ENCODE measurements at regions not wholly inside any gene's neighbourhood (a gene's known extent, or its start where the extent isn't known, plus 50 kb on each side); places are given as distances from the start of the nearest gene placed in this dataset.

- TF ChIP-seq SP1 (IDR thresholded peaks at IDR 0.05) (no peak), EGR1 (IDR thresholded peaks at IDR 0.05; ENCODE audit: low read depth in 2 of 2) (no peak), FOXA2 (IDR thresholded peaks at IDR 0.05) (no peak)
- TF ChIP-seq, protein P1, sequence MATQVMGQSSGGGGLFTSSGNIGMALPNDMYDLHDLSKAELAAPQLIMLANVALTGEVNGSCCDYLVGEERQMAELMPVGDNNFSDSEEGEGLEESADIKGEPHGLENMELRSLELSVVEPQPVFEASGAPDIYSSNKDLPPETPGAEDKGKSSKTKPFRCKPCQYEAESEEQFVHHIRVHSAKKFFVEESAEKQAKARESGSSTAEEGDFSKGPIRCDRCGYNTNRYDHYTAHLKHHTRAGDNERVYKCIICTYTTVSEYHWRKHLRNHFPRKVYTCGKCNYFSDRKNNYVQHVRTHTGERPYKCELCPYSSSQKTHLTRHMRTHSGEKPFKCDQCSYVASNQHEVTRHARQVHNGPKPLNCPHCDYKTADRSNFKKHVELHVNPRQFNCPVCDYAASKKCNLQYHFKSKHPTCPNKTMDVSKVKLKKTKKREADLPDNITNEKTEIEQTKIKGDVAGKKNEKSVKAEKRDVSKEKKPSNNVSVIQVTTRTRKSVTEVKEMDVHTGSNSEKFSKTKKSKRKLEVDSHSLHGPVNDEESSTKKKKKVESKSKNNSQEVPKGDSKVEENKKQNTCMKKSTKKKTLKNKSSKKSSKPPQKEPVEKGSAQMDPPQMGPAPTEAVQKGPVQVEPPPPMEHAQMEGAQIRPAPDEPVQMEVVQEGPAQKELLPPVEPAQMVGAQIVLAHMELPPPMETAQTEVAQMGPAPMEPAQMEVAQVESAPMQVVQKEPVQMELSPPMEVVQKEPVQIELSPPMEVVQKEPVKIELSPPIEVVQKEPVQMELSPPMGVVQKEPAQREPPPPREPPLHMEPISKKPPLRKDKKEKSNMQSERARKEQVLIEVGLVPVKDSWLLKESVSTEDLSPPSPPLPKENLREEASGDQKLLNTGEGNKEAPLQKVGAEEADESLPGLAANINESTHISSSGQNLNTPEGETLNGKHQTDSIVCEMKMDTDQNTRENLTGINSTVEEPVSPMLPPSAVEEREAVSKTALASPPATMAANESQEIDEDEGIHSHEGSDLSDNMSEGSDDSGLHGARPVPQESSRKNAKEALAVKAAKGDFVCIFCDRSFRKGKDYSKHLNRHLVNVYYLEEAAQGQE (IDR thresholded peaks at IDR 0.05): no peak
- TF ChIP-seq, protein P2, sequence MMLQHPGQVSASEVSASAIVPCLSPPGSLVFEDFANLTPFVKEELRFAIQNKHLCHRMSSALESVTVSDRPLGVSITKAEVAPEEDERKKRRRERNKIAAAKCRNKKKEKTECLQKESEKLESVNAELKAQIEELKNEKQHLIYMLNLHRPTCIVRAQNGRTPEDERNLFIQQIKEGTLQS (IDR thresholded peaks at IDR 0.05): no peak
Observed at GRCh38 chr2:144227427-144228105, 292.4 kb downstream of the ZEB2 start (continued).

DNA sequence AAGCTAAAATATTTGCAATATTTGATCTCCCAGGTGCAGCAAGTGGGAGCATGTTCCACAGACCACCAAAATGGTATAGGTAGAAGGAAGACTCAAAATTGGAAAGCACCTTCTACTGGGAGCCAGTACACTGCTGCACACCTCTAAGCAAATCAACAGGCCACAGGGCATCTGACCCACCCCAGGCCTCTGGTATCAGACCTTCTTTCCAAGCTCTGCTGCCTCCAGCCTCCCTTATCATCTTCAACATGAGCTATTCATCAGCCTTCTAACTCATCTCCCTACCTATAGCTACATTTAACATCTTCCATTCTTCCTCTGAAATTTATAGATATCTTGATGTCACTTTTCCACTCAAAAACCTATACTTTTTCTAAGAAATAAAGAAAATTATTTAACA, 294.8 kb downstream of the ZEB2 start:
- H3K4me1 ChIP-seq (ENCODE audit: control insufficient read depth in 4 of 4, insufficient read depth in 4 of 4, low read length in 3 of 4): no peaks in the 10 kb centered on the region
- no peak for TF ChIP-seq NR2F2 (IDR thresholded peaks at IDR 0.05)
- TF ChIP-seq, protein P2 (IDR thresholded peaks at IDR 0.05): no peak
- TF ChIP-seq, protein P1 (IDR thresholded peaks at IDR 0.05): no peak
- TF ChIP-seq, protein P3, sequence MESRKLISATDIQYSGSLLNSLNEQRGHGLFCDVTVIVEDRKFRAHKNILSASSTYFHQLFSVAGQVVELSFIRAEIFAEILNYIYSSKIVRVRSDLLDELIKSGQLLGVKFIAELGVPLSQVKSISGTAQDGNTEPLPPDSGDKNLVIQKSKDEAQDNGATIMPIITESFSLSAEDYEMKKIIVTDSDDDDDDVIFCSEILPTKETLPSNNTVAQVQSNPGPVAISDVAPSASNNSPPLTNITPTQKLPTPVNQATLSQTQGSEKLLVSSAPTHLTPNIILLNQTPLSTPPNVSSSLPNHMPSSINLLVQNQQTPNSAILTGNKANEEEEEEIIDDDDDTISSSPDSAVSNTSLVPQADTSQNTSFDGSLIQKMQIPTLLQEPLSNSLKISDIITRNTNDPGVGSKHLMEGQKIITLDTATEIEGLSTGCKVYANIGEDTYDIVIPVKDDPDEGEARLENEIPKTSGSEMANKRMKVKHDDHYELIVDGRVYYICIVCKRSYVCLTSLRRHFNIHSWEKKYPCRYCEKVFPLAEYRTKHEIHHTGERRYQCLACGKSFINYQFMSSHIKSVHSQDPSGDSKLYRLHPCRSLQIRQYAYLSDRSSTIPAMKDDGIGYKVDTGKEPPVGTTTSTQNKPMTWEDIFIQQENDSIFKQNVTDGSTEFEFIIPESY (IDR thresholded peaks at IDR 0.05): no peak
- TF ChIP-seq, protein P4, sequence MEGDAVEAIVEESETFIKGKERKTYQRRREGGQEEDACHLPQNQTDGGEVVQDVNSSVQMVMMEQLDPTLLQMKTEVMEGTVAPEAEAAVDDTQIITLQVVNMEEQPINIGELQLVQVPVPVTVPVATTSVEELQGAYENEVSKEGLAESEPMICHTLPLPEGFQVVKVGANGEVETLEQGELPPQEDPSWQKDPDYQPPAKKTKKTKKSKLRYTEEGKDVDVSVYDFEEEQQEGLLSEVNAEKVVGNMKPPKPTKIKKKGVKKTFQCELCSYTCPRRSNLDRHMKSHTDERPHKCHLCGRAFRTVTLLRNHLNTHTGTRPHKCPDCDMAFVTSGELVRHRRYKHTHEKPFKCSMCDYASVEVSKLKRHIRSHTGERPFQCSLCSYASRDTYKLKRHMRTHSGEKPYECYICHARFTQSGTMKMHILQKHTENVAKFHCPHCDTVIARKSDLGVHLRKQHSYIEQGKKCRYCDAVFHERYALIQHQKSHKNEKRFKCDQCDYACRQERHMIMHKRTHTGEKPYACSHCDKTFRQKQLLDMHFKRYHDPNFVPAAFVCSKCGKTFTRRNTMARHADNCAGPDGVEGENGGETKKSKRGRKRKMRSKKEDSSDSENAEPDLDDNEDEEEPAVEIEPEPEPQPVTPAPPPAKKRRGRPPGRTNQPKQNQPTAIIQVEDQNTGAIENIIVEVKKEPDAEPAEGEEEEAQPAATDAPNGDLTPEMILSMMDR (IDR thresholded peaks at IDR 0.05; ENCODE audit: low read depth, low read length, missing input control): no peak
- TF ChIP-seq TAF1 (conservative IDR thresholded peaks at IDR 0.05): no peak
- TF ChIP-seq YY1 (IDR thresholded peaks at IDR 0.05): no peak
- no peak for TF ChIP-seq EGR1 (IDR thresholded peaks at IDR 0.05; ENCODE audit: low read depth in 2 of 2)
- no peak for TF ChIP-seq HNF4A (conservative IDR thresholded peaks at IDR 0.05)
- no peak for TF ChIP-seq RAD21 (IDR thresholded peaks at IDR 0.05)
- no peak for TF ChIP-seq GABPA (IDR thresholded peaks at IDR 0.05 in 1 of 2, conservative IDR thresholded peaks at IDR 0.05 in 1 of 2)
- no peak for TF ChIP-seq JUND (IDR thresholded peaks at IDR 0.05)
- TF ChIP-seq FOXA2 (IDR thresholded peaks at IDR 0.05): no peak
- TF ChIP-seq, protein P5, sequence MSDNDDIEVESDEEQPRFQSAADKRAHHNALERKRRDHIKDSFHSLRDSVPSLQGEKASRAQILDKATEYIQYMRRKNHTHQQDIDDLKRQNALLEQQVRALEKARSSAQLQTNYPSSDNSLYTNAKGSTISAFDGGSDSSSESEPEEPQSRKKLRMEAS (IDR thresholded peaks at IDR 0.05): no peak
- no peak for TF ChIP-seq HNF4G (IDR thresholded peaks at IDR 0.05)
- no peak for TF ChIP-seq SP1 (IDR thresholded peaks at IDR 0.05)
- no peak for TF ChIP-seq RXRA (IDR thresholded peaks at IDR 0.05)
- no peaks in the 10 kb centered on the region for H3K27me3 ChIP-seq (ENCODE audit: control insufficient read depth in 4 of 4, insufficient read depth in 4 of 4, low read length in 3 of 4)
- peak; percentile 61 for DNase-seq (ENCODE audit: low spot score)
- no peaks in the 10 kb centered on the region for H3K36me3 ChIP-seq (ENCODE audit: control insufficient read depth in 4 of 4, insufficient read depth in 3 of 4, low read depth in 1 of 4, low read length in 3 of 4)
- no peak overlapping the region for H3K9ac ChIP-seq (ENCODE audit: low read depth in 1 of 2, low read length in 2 of 2)
- no peak overlapping the region for H3K4me3 ChIP-seq (ENCODE audit: low read depth in 1 of 3, low read length in 3 of 3)
- no peak overlapping the region for H3K27ac ChIP-seq (ENCODE audit: low read depth in 1 of 2, low read length in 2 of 2)
- H3K9me3 ChIP-seq (ENCODE audit: control insufficient read depth in 4 of 4, low read length in 3 of 4): no peaks in the 10 kb centered on the region
